HL-60 (cell line): ENCODE measurements at regions not wholly inside any gene's neighbourhood (a gene's known extent, or its start where the extent isn't known, plus 50 kb on each side); places are given as distances from the start of the nearest gene placed in this dataset.

Source experiments
- DNase-seq, 2 experiments: peaks; one replicate each; pipeline ENCODE4 v3.0.0-alpha.2; 2010 to 2020; ENCODE audit warnings: low read depth in 1 of 2, low spot score in 1 of 2
- H3K27ac ChIP-seq: fragments of 250-450 bp; sonication (Bioruptor Pico); replicated peaks from 2 replicates; pipeline ENCODE4 v1.5.1; 2020; ENCODE audit warnings: mild to moderate bottlenecking, moderate library complexity
- H3K27me3 ChIP-seq: fragments of 250-450 bp; sonication (Bioruptor Pico); 2 replicates; pipeline ENCODE4 v1.5.1; 2021; ENCODE audit warnings: mild to moderate bottlenecking, moderate library complexity; ENCODE audit not compliant: insufficient read depth, poor library complexity, severe bottlenecking
- H3K4me3 ChIP-seq: replicated peaks from 2 replicates; pipeline ENCODE4 v1.5.1; 2011; ENCODE audit warnings: mild to moderate bottlenecking, control low read depth, low read length; ENCODE audit not compliant: insufficient read depth
- CTCF ChIP-seq: IDR thresholded peaks from one replicate; pipeline ENCODE4 v1.5.1; 2011; ENCODE audit warnings: low read length, control low read depth, inconsistent platforms; ENCODE audit not compliant: insufficient read depth
- GABPA ChIP-seq: IDR thresholded peaks from 2 replicates; pipeline ENCODE4 v1.6.1; 2012; ENCODE audit warnings: low read depth
- POLR2AphosphoS5 ChIP-seq: IDR thresholded peaks from 2 replicates; pipeline ENCODE4 v1.6.1; 2012; ENCODE audit warnings: low read depth
- REST ChIP-seq: IDR thresholded peaks from 2 replicates; pipeline ENCODE4 v1.6.1; 2012; ENCODE audit warnings: low read depth; ENCODE audit not compliant: insufficient replicate concordance
- SPI1 ChIP-seq: IDR thresholded peaks from 2 replicates; pipeline ENCODE4 v1.6.1; 2012; ENCODE audit warnings: low read depth, mild to moderate bottlenecking, borderline replicate concordance

- TF ChIP-seq SPI1 (no peak), REST (no peak), CTCF (no peak), POLR2AphosphoS5 (no peak), GABPA (no peak)
- Histone ChIP-seq H3K27me3 (no peaks in the 10 kb centered on the region), H3K27ac (no peak overlapping the region), H3K4me3 (no peak overlapping the region)
- no peak for DNase-seq
Observed at GRCh38 chrX:69369999-69370398, 134.1 kb upstream of the NALF2 start.

GRCh38 chrX:69366183-69366582 lies 137.9 kb upstream of the NALF2 start:
- Histone ChIP-seq H3K27ac (no peak overlapping the region), H3K4me3 (no peak overlapping the region), H3K27me3 (no peaks in the 10 kb centered on the region)
- TF ChIP-seq REST (no peak), POLR2AphosphoS5 (no peak)
- no peak for DNase-seq

- no peaks in the 10 kb centered on the region for H3K27me3 ChIP-seq
- TF ChIP-seq REST = no peak
- no peak for TF ChIP-seq POLR2AphosphoS5
- no peak for TF ChIP-seq GABPA
- no peak for TF ChIP-seq CTCF
- TF ChIP-seq SPI1 = no peak
- no peak overlapping the region for H3K4me3 ChIP-seq
- DNase-seq = no peak
- no peak overlapping the region for H3K27ac ChIP-seq
Observed at GRCh38 chrX:69365755-69366154, 138.4 kb upstream of the NALF2 start.

GRCh38 chrX:69365349-69365748 lies 138.8 kb upstream of the NALF2 start:
- no peaks in the 10 kb centered on the region for H3K27me3 ChIP-seq
- no peak for TF ChIP-seq POLR2AphosphoS5
- TF ChIP-seq CTCF = no peak
- no peak for TF ChIP-seq GABPA
- TF ChIP-seq REST = no peak
- TF ChIP-seq SPI1 = no peak
- no peak overlapping the region for H3K27ac ChIP-seq
- no peak for DNase-seq
- H3K4me3 ChIP-seq = no peak overlapping the region
